Sciatic nerve (tissue), 2 donors: ENCODE measurements at regions not wholly inside any gene's neighbourhood (a gene's known extent, or its start where the extent isn't known, plus 50 kb on each side); places are given as distances from the start of the nearest gene placed in this dataset.
"Not testable (repeated sequence)": the region's sequence is repeated elsewhere in the genome, so short reads cannot be mapped to it uniquely, and the experiment has no call there.

Experiments
- ATAC-seq: fragments of 200-7000 bp; cut with Tn5 transposase; one replicate; pipeline ENCODE4 v1.9.1; 2020; ENCODE audit warnings: mild to moderate bottlenecking, moderate library complexity
- DNase-seq: peaks from one replicate; pipeline ENCODE4 v3.0.0-alpha.2; 2020; ENCODE audit warnings: low spot score
- intact Hi-C: fragments of 100-400 bp; cut with DNase I; formaldehyde crosslinking; loops from one replicate; pipeline ENCODE4 v1.14.2; 2022
- donor health status: DM: no; HTN: no; CAD: no.
- donor health status: DM: no; HTN: no; CAD: no.

DNA sequence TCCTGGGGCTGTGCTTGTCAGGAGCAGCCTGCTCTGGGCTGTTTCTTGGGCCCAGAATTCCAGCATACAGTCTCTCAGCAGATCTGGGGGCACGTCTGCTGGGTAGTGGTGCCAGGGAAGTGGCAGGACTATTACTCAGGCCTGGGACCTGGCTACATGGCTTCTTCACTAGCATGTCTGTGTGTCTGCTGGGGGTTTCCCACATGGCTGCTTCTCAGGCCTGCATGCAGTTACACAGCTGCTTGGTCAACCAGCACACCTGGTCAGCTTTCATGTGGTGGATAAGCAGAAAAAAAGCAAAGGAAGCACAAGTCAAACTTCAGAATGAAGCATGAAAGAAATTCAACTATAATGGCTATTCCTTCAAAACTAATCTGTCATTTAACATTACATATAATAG lies 316.2 kb upstream of the NOX3 start:
- ATAC-seq (no peak), DNase-seq (no peak)
- intact Hi-C loops, result no loop called here

DNA sequence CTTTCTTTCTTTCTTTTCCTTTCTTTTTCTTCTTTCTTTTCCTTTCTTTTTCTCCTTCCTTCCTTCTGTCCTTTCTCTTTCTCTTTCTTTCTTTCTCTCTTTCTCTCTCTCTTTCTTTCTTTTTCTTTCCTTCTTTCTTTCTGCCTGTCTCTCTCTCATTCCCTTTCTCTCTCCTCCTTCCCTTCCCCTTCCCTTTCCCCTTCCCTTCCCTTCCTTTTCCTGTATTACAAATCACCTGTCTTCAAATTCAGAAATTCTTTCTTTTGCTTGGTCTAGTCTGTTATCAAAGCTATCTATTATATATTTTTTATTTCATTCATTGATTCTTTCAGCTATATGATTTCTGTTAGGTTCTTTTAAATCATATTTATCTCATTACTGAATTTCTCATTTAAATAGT lies 315.2 kb upstream of the NOX3 start:
- ATAC-seq, result no peak
- intact Hi-C loops, result no loop called here
- no peak for DNase-seq

- ATAC-seq (no peak), DNase-seq (no peak)
- intact Hi-C loops, result no loop called here
Measured at GRCh38 chr6:155770313-155770712, 314.7 kb upstream of the NOX3 start.

DNA sequence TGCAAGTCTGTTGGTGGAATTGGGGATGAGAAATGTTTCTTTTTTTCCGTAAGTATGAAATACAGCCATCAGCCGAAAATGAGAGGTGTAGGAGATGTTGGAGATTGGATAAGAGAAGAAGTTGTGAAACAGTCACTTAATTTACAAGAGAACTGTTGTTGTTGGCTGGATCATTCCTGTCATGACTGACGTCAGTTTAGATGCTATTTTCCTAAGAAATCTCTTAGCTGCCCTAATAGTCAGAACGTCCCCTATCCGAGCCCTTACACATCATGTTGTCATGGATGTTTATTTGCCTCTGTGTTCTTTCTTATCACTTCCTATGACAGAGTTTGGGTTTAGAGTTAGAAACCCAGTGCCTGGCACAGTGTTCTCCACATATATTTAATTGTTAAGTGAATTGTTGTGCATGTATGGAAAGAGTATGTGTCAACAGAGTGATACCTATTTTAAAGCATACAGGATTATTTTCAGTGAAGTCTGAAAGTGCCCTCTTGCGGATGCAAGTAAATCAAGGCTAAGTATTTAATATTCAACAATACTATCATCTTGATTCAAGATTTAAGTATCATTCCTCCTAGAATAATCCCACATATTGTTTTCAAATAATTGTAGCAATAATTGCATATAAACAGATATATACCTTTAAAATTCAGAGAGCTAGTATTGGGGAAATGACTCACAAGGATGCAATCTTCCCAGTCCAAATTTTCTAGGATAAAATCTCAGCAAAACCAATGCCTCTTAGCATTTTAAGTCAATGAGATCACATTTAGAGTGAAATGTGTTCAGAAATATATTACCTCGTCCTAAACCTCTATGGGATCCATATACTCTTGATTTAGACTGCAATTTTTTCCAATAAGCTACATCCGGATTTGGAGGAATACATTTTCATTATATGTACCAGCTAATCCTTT lies 309.9 kb upstream of the NOX3 start:
- ATAC-seq (peak; percentile 84), DNase-seq (no peak)
- intact Hi-C loops, result no loop called here

DNA sequence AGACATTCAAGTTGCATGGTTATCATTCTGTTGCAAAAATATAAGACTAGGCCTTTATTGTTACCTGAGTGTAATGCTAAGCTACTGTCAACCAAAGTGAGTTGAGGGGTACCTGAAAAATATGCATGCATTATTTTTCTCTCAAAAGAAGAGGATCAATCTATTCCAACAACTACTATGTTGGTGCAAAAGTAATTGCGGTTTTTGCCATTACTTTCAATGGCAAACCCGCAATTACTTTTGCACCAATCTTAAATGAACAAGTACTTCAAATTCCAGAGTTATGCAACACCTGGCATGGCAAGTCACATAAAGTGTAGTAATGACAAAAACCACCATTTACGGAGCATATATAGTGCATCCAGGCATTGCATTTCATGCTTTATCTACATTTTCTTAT lies 307.0 kb upstream of the NOX3 start:
- ATAC-seq, result no peak
- no peak for DNase-seq
- intact Hi-C loops, result loop anchor here (5.0 kb wide), 1 partner anchor 1500 kb away; no protein-coding TSS in a partner anchor

DNA sequence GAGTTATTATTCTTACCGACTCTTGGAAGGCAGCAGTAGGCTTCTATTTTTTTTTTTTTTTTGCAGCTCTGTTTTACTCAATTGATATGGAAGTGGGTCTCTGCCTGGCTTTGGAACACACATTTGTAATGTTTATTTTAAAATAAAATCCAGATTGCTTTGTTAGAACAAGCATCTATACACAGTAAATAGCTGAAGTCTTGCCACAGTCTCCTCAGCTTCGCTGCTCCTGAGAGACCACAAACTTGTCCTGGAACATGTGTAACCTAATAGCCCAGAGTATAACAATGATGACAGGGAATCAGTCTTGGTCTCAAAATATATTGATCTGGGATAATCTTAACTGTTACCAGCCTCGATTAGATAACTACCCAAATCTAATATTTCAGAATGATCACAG lies 299.8 kb upstream of the NOX3 start:
- intact Hi-C loops, result no loop called here
- ATAC-seq, result peak; percentile 62
- DNase-seq, result no peak

GRCh38 chr6:155748778-155749177 lies 293.1 kb upstream of the NOX3 start:
- intact Hi-C loops, ATAC-seq, DNase-seq: not testable (repeated sequence)

GRCh38 chr6:155747491-155747890 lies 291.9 kb upstream of the NOX3 start:
- intact Hi-C loops, result no loop called here
- no peak for ATAC-seq
- DNase-seq, result no peak

GRCh38 chr6:155740781-155741399 lies 285.3 kb upstream of the NOX3 start:
- intact Hi-C loops, result no loop called here
- no peak for DNase-seq
- no peak for ATAC-seq

DNA sequence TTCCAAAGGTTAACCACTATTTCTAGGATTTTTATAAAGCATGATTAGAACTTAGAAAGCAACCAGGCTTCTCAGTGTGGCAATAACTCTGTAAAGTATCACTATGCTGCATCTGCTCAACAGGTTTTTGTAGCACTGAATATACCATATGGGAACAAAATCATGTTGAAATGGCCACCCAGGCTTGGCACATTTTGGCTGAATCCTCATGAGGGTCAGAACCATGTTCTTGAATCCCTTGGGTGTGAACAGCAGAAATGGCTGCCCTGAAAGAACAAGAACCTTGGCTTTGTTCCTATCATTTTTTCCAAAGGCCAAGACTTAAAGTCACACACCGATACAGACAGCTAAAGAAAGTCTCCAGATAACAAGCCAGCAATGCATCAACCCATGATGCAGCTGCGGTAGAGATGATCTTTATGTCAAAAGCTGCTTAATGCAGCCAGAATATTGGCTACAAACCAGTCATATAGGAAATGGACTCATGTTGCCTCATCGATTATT lies 283.0 kb upstream of the NOX3 start:
- ATAC-seq (no peak), DNase-seq (no peak)
- intact Hi-C loops, result no loop called here

- DNase-seq, result no peak
- no peak for ATAC-seq
- intact Hi-C loops, result no loop called here
Measured at GRCh38 chr6:155717374-155717773, 261.7 kb upstream of the NOX3 start.

DNA sequence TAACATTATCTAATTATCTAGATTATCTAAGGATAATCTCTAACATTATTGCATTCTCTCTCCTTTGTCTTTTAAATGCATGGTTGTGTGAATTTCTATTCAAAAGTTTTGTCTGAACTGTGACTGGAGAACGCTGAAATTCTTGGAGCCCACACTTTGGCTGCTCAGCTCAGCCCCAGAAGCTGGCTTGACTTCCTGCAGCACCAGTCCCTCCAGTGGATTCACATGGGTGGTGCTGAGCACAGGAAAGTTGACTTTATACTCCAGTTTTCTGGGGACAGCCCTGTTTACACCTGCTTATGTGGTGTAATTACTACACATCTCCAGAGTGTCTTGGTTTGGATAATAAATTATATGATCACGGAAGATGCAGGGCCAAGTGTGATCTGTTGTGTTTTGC lies 255.1 kb upstream of the NOX3 start:
- ATAC-seq, result no peak
- intact Hi-C loops, result no loop called here

DNA sequence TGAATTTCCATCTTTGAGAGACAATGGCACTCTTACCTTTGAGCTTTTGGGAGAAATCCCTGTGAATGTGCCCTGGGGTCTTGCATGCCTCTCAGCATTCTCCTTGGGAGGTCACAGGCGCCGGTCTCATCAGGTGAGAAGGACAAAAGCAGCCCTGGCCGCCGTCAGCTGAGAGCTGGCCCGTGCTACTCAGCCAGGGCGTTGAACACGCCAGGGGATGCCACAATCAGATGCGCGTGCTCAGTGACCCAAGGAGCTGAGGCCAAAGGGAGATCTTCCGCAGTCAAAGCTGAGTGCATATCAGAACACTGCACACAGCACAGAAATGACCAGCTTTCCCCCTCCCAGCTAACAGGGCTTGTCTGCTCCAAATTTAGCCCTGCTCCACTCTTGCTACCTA lies 253.6 kb upstream of the NOX3 start:
- ATAC-seq (no peak), DNase-seq (no peak)
- intact Hi-C loops, result no loop called here

More for the DNA sequence above, 255.1 kb upstream of the NOX3 start:
- no peak for DNase-seq

DNA sequence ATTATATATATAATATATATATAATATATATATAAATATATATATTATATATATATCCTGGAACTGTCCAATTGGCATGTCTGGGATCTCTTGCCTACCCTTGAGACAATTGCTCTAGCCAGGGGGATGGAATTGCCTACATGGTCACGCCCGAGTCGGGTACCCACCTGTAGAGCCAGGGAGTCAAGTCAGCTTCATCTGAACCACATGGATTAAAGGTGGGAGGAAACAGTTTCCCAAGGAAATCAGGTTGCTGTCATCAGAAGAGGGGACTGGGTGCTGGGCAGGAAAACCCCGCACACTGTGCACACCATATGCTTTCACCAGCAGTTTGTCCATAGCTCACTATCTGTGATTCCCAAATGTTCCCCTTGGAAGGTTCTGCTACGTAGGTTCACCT lies 252.5 kb upstream of the NOX3 start:
- DNase-seq (no peak), ATAC-seq (peak; percentile 15)
- intact Hi-C loops, result no loop called here

DNA sequence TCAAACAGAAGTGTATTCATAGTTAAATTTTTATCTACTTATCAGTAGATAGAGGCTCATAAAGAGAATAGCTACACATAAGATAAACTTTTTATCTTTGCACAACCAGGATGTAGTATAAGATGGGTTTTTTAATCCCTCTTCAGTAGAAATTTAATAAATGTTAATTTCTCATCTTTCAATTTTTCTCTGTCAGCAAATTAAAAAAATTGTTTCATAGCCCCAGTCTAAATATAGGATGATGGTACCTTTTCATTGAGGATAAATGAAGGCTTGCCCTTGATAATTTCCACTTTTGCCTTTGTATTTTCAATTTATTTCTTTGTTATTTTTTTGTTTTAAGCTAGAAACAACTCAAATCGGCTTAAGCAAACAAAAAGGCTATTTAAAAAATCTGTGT lies 251.2 kb upstream of the NOX3 start:
- DNase-seq, result no peak
- intact Hi-C loops, result no loop called here
- no peak for ATAC-seq

GRCh38 chr6:155706341-155706740 lies 250.7 kb upstream of the NOX3 start:
- no peak for DNase-seq
- intact Hi-C loops, result no loop called here
- ATAC-seq, result no peak

GRCh38 chr6:155701342-155701741 lies 245.7 kb upstream of the NOX3 start:
- intact Hi-C loops, result no loop called here
- no peak for DNase-seq
- no peak for ATAC-seq

GRCh38 chr6:155695495-155695894 lies 239.9 kb upstream of the NOX3 start:
- no peak for DNase-seq
- ATAC-seq, result no peak
- intact Hi-C loops, result no loop called here

DNA sequence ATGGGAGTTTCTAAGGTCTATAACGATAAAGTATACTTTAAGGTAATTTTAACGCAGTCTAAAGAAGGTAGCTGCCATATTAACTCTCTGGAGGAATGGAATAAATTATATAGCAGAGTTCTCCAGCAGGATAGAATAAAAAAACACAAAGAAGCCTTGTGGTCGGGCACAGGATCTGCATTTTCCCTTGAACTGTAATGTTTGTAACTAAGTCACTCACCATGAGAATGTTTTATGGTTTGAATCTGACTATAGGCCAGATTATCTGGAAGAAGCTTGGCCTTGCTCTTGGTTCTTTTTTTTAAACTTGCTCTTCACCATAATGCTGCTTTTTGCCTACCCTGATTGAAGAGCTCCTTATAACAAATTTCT lies 238.8 kb upstream of the NOX3 start:
- intact Hi-C loops, result no loop called here
- DNase-seq (no peak), ATAC-seq (no peak)

DNA sequence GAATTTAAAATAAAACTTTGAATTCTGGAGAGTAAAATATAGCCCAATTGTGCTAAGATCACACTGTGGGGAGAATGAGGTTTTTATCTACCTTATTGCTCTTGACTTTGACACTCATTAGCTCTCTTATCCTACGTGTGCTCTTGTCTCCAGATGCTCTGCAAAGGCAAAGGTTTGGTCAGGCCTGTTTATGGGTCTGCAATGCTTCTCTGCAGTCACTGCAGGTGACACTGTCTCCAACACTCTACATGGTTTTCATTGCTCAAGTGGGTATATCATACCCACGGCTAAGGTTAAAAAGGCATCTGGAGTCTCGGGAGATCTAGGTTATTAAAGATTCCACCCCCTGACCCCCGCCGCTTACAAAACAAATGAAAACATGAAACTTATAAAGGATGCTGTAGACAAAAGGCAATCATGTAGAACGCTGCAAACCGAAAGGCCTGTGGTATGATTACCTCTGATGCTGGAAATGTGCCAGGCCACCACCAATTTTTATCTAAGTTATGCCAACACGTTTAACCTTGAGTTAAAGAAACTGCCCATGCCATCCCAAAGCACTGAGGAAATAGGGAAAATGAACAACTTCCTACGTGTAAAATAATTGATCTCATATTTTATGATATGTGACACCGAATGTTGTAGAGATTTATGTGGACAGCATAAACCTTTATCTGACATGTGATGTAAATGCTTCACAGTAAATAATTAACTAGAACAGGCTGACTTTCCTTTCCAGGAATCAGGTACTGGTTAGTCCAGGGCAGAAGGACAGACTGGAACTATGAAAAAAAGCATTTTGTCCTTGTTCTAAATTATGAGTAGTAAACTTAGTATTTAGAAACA lies 238.2 kb upstream of the NOX3 start:
- intact Hi-C loops, result no loop called here
- ATAC-seq, result no peak
- DNase-seq, result no peak
